Neural cell (in vitro differentiated cells): ENCODE measurements at regions not wholly inside any gene's neighbourhood (a gene's known extent, or its start where the extent isn't known, plus 50 kb on each side); places are given as distances from the start of the nearest gene placed in this dataset.

Experiments used
- H2AFZ ChIP-seq: fragments of 200-600, 300-800 bp; sonication (generic), shearing (Covaris generic); 2 replicates; pipeline ENCODE4 v1.6.0; 2014; ENCODE audit warnings: low read depth, mild to moderate bottlenecking, antibody characterized with exemption, low read length, moderate library complexity
- H3F3A ChIP-seq: fragments of 200-600 bp; shearing (Covaris generic); 2 replicates; pipeline ENCODE4 v1.6.1; 2016; ENCODE audit warnings: mild to moderate bottlenecking, moderate library complexity, mixed read lengths, antibody characterized with exemption, low read length; ENCODE audit not compliant: insufficient read depth, poor library complexity, severe bottlenecking
- H3K27ac ChIP-seq: fragments of 200-600, 300-800 bp; sonication (generic), shearing (Covaris generic); 2 replicates; pipeline ENCODE4 v1.5.1; 2014; ENCODE audit warnings: mild to moderate bottlenecking, low read length, moderate library complexity
- H3K27me3 ChIP-seq: fragments of 300-800, 200-600 bp; sonication (generic), shearing (Covaris generic); 2 replicates; pipeline ENCODE4 v1.6.0; 2014; ENCODE audit warnings: mild to moderate bottlenecking, low read depth, low read length, moderate library complexity; ENCODE audit not compliant: insufficient read depth
- H3K36me3 ChIP-seq: fragments of 300-800, 200-600 bp; sonication (generic), shearing (Covaris generic); 2 replicates; pipeline ENCODE4 v1.5.1; 2014; ENCODE audit warnings: mild to moderate bottlenecking, antibody characterized with exemption, low read length, moderate library complexity; ENCODE audit not compliant: insufficient read depth
- H3K4me2 ChIP-seq: fragments of 300-800, 200-600 bp; sonication (generic), shearing (Covaris generic); 2 replicates; pipeline ENCODE4 v1.6.0; 2014; ENCODE audit warnings: mild to moderate bottlenecking, low read length
- H3K4me3 ChIP-seq: fragments of 300-800, 200-600 bp; sonication (generic), shearing (Covaris generic); 2 replicates; pipeline ENCODE4 v1.5.1; 2014; ENCODE audit warnings: mild to moderate bottlenecking, low read length, moderate library complexity
- H3K79me2 ChIP-seq: fragments of 200-600 bp; shearing (Covaris generic); replicated peaks from 2 replicates; pipeline ENCODE4 v1.6.0; 2014; ENCODE audit warnings: mild to moderate bottlenecking, low read length, moderate library complexity; ENCODE audit not compliant: insufficient read depth
- H3K9ac ChIP-seq: fragments of 300-800, 200-600 bp; sonication (generic), shearing (Covaris generic); 2 replicates; pipeline ENCODE4 v1.6.1; 2016; ENCODE audit warnings: mild to moderate bottlenecking, low read length, mixed read lengths
- H3K9me2 ChIP-seq: fragments of 200-600 bp; shearing (Covaris generic); 2 replicates; pipeline ENCODE4 v1.6.1; 2016; ENCODE audit warnings: mild to moderate bottlenecking, low read length, mixed read lengths; ENCODE audit not compliant: insufficient read depth
- H3K9me3 ChIP-seq: fragments of 200-600, 300-800 bp; sonication (generic), shearing (Covaris generic); 2 replicates; pipeline ENCODE4 v1.6.1; 2016; ENCODE audit warnings: mild to moderate bottlenecking, mixed run types, low read length, moderate library complexity, mixed read lengths
- H4K20me1 ChIP-seq: fragments of 200-600 bp; shearing (Covaris generic); 2 replicates; pipeline ENCODE4 v1.6.1; 2016; ENCODE audit warnings: mild to moderate bottlenecking, mixed run types; ENCODE audit not compliant: insufficient read depth
- CTCF ChIP-seq: fragments of 450-650 bp; IDR thresholded peaks from 2 replicates; pipeline ENCODE4 v1.5.1; 2014; ENCODE audit warnings: antibody characterized with exemption, mild to moderate bottlenecking, moderate library complexity; ENCODE audit not compliant: poor library complexity, severe bottlenecking
- EP300 ChIP-seq: fragments of 450-650 bp; conservative IDR thresholded peaks from 2 replicates; pipeline ENCODE4 v1.6.1; 2014; ENCODE audit warnings: antibody characterized with exemption, mild to moderate bottlenecking, moderate library complexity; ENCODE audit not compliant: poor library complexity, severe bottlenecking
- EZH2 ChIP-seq: fragments of 200-600, 300-800 bp; shearing (Covaris generic), sonication (generic); IDR thresholded peaks from 2 replicates; pipeline ENCODE4 v1.6.1; 2014; ENCODE audit warnings: antibody characterized with exemption, low read length, borderline replicate concordance, mild to moderate bottlenecking; ENCODE audit not compliant: insufficient read depth, poor library complexity, severe bottlenecking
- MXI1 ChIP-seq: fragments of 450-650 bp; conservative IDR thresholded peaks from 2 replicates; pipeline ENCODE4 v1.6.1; 2014; ENCODE audit warnings: antibody characterized with exemption, mild to moderate bottlenecking; ENCODE audit not compliant: poor library complexity, severe bottlenecking
- POLR2AphosphoS5 ChIP-seq: IDR thresholded peaks from 2 replicates; pipeline ENCODE4 v1.6.1; 2012
- RAD21 ChIP-seq: fragments of 450-650 bp; conservative IDR thresholded peaks from 2 replicates; pipeline ENCODE4 v1.6.1; 2014; ENCODE audit warnings: antibody characterized with exemption, mild to moderate bottlenecking, moderate library complexity
- REST ChIP-seq: IDR thresholded peaks from 2 replicates; pipeline ENCODE4 v1.6.1; 2012; ENCODE audit warnings: borderline replicate concordance
- SMC3 ChIP-seq: fragments of 450-650 bp; conservative IDR thresholded peaks from 2 replicates; pipeline ENCODE4 v1.6.1; 2014; ENCODE audit warnings: antibody characterized with exemption, mild to moderate bottlenecking, moderate library complexity; ENCODE audit not compliant: poor library complexity
- TAF1 ChIP-seq: IDR thresholded peaks from 2 replicates; pipeline ENCODE4 v1.6.1; 2012; ENCODE audit warnings: low read depth

- no peaks in the 10 kb centered on the region for H3K9me3 ChIP-seq
- no peaks in the 10 kb centered on the region for H3F3A ChIP-seq
- H3K4me3 ChIP-seq = no peak overlapping the region
- no peak overlapping the region for H3K27ac ChIP-seq
- H3K79me2 ChIP-seq = no peaks in the 10 kb centered on the region
- no peaks in the 10 kb centered on the region for H3K36me3 ChIP-seq
- no peaks in the 10 kb centered on the region for H4K20me1 ChIP-seq
- no peaks in the 10 kb centered on the region for H3K9me2 ChIP-seq
- TF ChIP-seq CTCF (no peak), MXI1 (no peak), REST (no peak), POLR2AphosphoS5 (no peak), EZH2 (no peak), RAD21 (no peak), TAF1 (no peak), EP300 (no peak), SMC3 (no peak)
- H3K9ac ChIP-seq = no peak overlapping the region
- no peak overlapping the region for H2AFZ ChIP-seq
- no peaks in the 10 kb centered on the region for H3K27me3 ChIP-seq
- H3K4me2 ChIP-seq = no peak overlapping the region
These were observed 574.1 kb downstream of the HAO1 start for GRCh38 chr20:7366189-7366588.

GRCh38 chr20:7371518-7372163 is 568.6 kb downstream of the HAO1 start:
- Histone ChIP-seq H3F3A (no peaks in the 10 kb centered on the region), H3K79me2 (no peaks in the 10 kb centered on the region), H3K4me3 (no peak overlapping the region), H3K9me2 (no peaks in the 10 kb centered on the region), H2AFZ (no peak overlapping the region), H3K27me3 (no peaks in the 10 kb centered on the region), H4K20me1 (no peaks in the 10 kb centered on the region), H3K27ac (no peak overlapping the region), H3K4me2 (no peak overlapping the region), H3K9me3 (peaks cover 4% of the 10 kb centered on the region), H3K9ac (no peak overlapping the region), H3K36me3 (no peaks in the 10 kb centered on the region)
- TF ChIP-seq EZH2 (no peak), MXI1 (no peak), SMC3 (no peak), POLR2AphosphoS5 (no peak), REST (no peak), EP300 (no peak), TAF1 (no peak)
